PC-9 (cell line): ENCODE measurements at regions not wholly inside any gene's neighbourhood (a gene's known extent, or its start where the extent isn't known, plus 50 kb on each side); places are given as distances from the start of the nearest gene placed in this dataset.

Source experiments
- BruUV-seq: library from RNA; stranded (reverse); fragments of 400-500 nt; replicated peaks from 2 replicates; lab custom pipeline; 2021; lab: Mats Ljungman, UMichigan
- CTCF ChIA-PET: fragments of 300-600 bp; sonication (Branson Sonifier 250); formaldehyde crosslinking; loops from one replicate; lab custom pipeline; 2022; ENCODE audit warnings: antibody characterized with exemption; lab: Charles Lee
- POLR2A ChIA-PET: fragments of 300-600 bp; sonication (Branson Sonifier 250); formaldehyde crosslinking; loops from one replicate; lab custom pipeline; 2022; ENCODE audit warnings: antibody characterized with exemption; ENCODE audit not compliant: unreplicated experiment; lab: Charles Lee
- DNase-seq, 2 experiments: peaks; one replicate each; pipeline versions ENCODE4 v3.0.0 to v3.0.0-alpha.2; 2015 to 2022; ENCODE audit warnings: mixed read lengths in 1 of 2
- H2AFZ ChIP-seq: fragments of 200-600 bp; sonication (generic); 2 replicates; pipeline ENCODE4 v1.8.1; 2017; ENCODE audit warnings: antibody characterized with exemption
- H3F3A ChIP-seq: fragments of 200-600 bp; sonication (generic); 2 replicates; pipeline ENCODE4 v1.8.1; 2017; ENCODE audit warnings: antibody characterized with exemption, mild to moderate bottlenecking, low read depth; ENCODE audit not compliant: insufficient read depth
- H3K27ac ChIP-seq: fragments of 200-600 bp; sonication (generic); 2 replicates; pipeline ENCODE4 v1.6.1; 2016; ENCODE audit warnings: mixed run types
- H3K27me3 ChIP-seq: fragments of 200-600 bp; sonication (generic); 2 replicates; pipeline ENCODE4 v1.6.1; 2016; ENCODE audit warnings: low read depth, mixed run types; ENCODE audit not compliant: insufficient read depth
- H3K36me3 ChIP-seq: fragments of 200-600 bp; sonication (generic); 2 replicates; pipeline ENCODE4 v1.6.1; 2016; ENCODE audit warnings: low read depth, mixed run types
- H3K4me1 ChIP-seq: fragments of 200-600 bp; sonication (generic); replicated peaks from 2 replicates; pipeline ENCODE4 v1.6.1; 2016; ENCODE audit warnings: mixed run types; ENCODE audit not compliant: insufficient read depth
- H3K4me2 ChIP-seq: fragments of 200-600 bp; sonication (generic); 2 replicates; pipeline ENCODE4 v1.6.1; 2017; ENCODE audit warnings: mixed run types
- H3K4me3 ChIP-seq: fragments of 200-600 bp; sonication (generic); 2 replicates; pipeline ENCODE4 v1.6.1; 2016; ENCODE audit warnings: mixed run types
- H3K79me2 ChIP-seq: fragments of 200-600 bp; sonication (generic); 2 replicates; pipeline ENCODE4 v1.6.1; 2017; ENCODE audit warnings: low read depth, mixed run types
- H3K9me2 ChIP-seq: fragments of 200-600 bp; sonication (generic); 2 replicates; pipeline ENCODE4 v1.8.1; 2017; ENCODE audit warnings: mild to moderate bottlenecking; ENCODE audit not compliant: insufficient read depth
- H3K9me3 ChIP-seq: fragments of 200-600 bp; sonication (generic); 2 replicates; pipeline ENCODE4 v1.8.1; 2016; ENCODE audit warnings: low read depth; ENCODE audit not compliant: insufficient read depth
- H4K20me1 ChIP-seq: fragments of 200-600 bp; sonication (generic); 2 replicates; pipeline ENCODE4 v1.8.1; 2017; ENCODE audit not compliant: insufficient read depth
- EZH2 ChIP-seq: fragments of 200-600 bp; sonication (generic); IDR thresholded peaks from 2 replicates; pipeline ENCODE4 v1.8.0; 2017; ENCODE audit warnings: antibody characterized with exemption, low read depth
- intact Hi-C: fragments of 100-400 bp; cut with micrococcal nuclease; formaldehyde crosslinking; loops from one replicate; pipeline ENCODE4 v1.10.0; 2022; ENCODE audit not compliant: unreplicated experiment
- TF ChIP-seq, protein P1 (sequence below): fragments of 200-600 bp; sonication (generic); conservative IDR thresholded peaks from 2 replicates; pipeline ENCODE4 v1.6.1; 2017; ENCODE audit warnings: mixed run types, antibody characterized with exemption, mild to moderate bottlenecking, moderate library complexity

DNA sequence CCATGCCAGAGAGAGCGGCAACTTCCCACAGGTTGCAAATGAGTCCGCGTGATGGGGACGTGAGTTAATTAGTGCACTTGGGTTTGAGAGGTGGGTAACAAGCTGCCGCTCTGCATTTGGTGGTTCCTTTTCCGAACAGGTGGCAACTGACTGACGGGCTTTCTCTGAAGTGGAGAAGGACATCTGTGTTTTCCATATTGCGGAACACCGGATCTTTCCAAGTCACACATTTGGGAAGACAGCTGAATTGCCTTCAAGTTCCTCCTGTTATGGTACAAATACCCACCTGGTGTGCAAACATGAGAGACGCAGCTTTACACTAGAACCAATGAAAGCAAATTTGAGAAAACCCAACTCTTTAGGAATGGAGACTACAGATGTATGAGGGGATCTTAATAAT, 451.3 kb upstream of the ZFHX3 start:
- no peaks in the 10 kb centered on the region for H3K9me2 ChIP-seq
- no TSS peak for BruUV-seq
- H4K20me1 ChIP-seq, result no peaks in the 10 kb centered on the region
- peaks cover 68% of the 10 kb centered on the region for H3K27me3 ChIP-seq
- ChIA-PET POLR2A (no interaction called here), CTCF (no interaction called here)
- no peak overlapping the region for H3K4me3 ChIP-seq
- intact Hi-C loops, result no loop called here
- H2AFZ ChIP-seq, result no peak overlapping the region
- H3K79me2 ChIP-seq, result no peaks in the 10 kb centered on the region
- H3K9me3 ChIP-seq, result no peaks in the 10 kb centered on the region
- no peak overlapping the region for H3K27ac ChIP-seq
- no peak for TF ChIP-seq EZH2
- TF ChIP-seq, protein P1, sequence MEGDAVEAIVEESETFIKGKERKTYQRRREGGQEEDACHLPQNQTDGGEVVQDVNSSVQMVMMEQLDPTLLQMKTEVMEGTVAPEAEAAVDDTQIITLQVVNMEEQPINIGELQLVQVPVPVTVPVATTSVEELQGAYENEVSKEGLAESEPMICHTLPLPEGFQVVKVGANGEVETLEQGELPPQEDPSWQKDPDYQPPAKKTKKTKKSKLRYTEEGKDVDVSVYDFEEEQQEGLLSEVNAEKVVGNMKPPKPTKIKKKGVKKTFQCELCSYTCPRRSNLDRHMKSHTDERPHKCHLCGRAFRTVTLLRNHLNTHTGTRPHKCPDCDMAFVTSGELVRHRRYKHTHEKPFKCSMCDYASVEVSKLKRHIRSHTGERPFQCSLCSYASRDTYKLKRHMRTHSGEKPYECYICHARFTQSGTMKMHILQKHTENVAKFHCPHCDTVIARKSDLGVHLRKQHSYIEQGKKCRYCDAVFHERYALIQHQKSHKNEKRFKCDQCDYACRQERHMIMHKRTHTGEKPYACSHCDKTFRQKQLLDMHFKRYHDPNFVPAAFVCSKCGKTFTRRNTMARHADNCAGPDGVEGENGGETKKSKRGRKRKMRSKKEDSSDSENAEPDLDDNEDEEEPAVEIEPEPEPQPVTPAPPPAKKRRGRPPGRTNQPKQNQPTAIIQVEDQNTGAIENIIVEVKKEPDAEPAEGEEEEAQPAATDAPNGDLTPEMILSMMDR, result no peak
- no peaks in the 10 kb centered on the region for H3K36me3 ChIP-seq
- H3K4me1 ChIP-seq, result no peaks in the 10 kb centered on the region
- no peak for DNase-seq
- H3F3A ChIP-seq, result no peaks in the 10 kb centered on the region
- no peak overlapping the region for H3K4me2 ChIP-seq

DNA sequence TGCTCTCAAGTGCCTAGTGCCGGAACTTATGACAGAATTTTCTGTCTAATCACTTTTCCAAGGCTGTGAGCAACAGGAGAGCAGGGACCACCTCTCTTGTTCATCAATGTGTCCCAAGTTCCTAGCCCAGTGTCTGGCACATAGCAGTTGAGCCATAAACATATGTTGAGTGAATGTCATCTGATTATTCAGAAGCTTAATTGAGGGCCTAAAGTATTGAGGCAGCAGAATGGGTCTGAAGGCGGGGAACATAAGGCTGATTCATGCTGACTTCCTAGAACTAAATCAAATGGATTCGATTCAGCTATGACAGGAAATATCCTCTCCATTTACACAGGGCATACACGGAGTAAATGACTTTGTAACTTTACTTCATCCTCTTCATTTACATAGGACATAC, 438.0 kb upstream of the ZFHX3 start:
- H3K9me3 ChIP-seq, result peaks cover 3% of the 10 kb centered on the region; the same call in 1 of the 2 replicates
- no peak for TF ChIP-seq EZH2
- TF ChIP-seq, protein P1, result no peak

DNA sequence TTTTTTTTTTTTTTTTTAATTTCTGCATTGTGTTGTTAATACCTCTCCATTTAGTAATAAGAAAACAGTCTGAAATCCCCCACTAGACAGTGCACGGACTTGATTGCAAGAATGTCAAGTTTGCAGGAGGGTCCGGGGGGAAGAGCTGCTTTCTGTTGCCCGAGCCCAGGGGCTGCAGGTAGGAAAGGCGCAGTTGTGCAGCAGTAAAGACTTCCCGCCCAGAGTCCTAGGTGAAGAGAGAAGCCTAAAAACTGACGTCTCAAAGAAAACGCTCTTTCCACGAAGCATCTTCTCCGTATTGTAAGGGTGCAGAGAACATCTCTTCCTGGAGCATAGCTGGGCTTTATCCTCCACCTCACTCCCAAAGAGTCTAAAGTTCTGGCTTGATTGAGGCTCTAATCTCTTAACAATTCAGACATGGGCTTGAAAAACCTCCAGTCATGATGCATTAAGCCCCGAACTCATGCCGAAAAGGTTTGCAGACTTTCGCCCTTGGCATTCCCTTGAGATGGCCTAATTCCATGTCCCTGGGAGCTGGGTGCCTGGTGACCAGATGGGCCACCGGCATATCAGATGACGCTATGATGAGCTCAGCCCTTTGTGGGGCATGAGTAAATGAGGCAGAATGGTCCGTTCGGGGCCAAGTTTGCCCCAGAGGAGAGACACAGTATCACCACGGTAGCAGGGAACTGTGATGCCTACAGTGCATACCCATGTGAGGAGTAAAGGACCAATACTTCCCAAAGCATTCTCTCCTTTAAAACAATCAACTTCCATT, 436.2 kb upstream of the ZFHX3 start:
- Histone ChIP-seq H3F3A (no peaks in the 10 kb centered on the region), H3K4me1 (no peaks in the 10 kb centered on the region), H3K4me3 (no peak overlapping the region), H3K36me3 (no peaks in the 10 kb centered on the region), H3K79me2 (no peaks in the 10 kb centered on the region), H3K27me3 (peaks cover 55% of the 10 kb centered on the region), H2AFZ (no peak overlapping the region), H3K27ac (no peak overlapping the region), H3K9me2 (no peaks in the 10 kb centered on the region), H3K9me3 (0 out of 2 replicates have a peak, but pooled peaks cover 1% of the 10 kb centered on the region), H3K4me2 (no peak overlapping the region), H4K20me1 (no peaks in the 10 kb centered on the region)
- ChIA-PET POLR2A (no interaction called here), CTCF (no interaction called here)
- intact Hi-C loops, result no loop called here
- TF ChIP-seq, protein P1, result no peak
- no peak for TF ChIP-seq EZH2
- no TSS peak for BruUV-seq
- no peak for DNase-seq

More for the DNA sequence above, 438.0 kb upstream of the ZFHX3 start:
- peaks cover 38% of the 10 kb centered on the region for H3K27me3 ChIP-seq
- no peak overlapping the region for H3K27ac ChIP-seq
- no peak for DNase-seq
- ChIA-PET POLR2A (no interaction called here), CTCF (no interaction called here)
- H3K4me1 ChIP-seq, result no peaks in the 10 kb centered on the region
- H2AFZ ChIP-seq, result no peak overlapping the region
- H3K4me3 ChIP-seq, result no peak overlapping the region
- intact Hi-C loops, result no loop called here
- H3K4me2 ChIP-seq, result no peak overlapping the region
- no peaks in the 10 kb centered on the region for H4K20me1 ChIP-seq
- H3K9me2 ChIP-seq, result no peaks in the 10 kb centered on the region
- no TSS peak for BruUV-seq
- no peaks in the 10 kb centered on the region for H3K36me3 ChIP-seq
- no peaks in the 10 kb centered on the region for H3K79me2 ChIP-seq
- H3F3A ChIP-seq, result no peaks in the 10 kb centered on the region
